Tibial artery (tissue), 4 donors: ENCODE measurements at regions not wholly inside any gene's neighbourhood (a gene's known extent, or its start where the extent isn't known, plus 50 kb on each side); places are given as distances from the start of the nearest gene placed in this dataset.

Source experiments
- DNase-seq, 2 donors: peaks; one replicate each; pipeline ENCODE4 v3.0.0-alpha.2; 2019
- H3K27ac ChIP-seq, 2 donors: fragments of 200-600 bp; sonication (generic) in 1 of 2; 1 replicate in 1 of 2; 2 replicates in 1 of 2; pipeline ENCODE4 v1.5.1; 2018 to 2019; ENCODE audit warnings: mild to moderate bottlenecking in 1 of 2
- H3K27me3 ChIP-seq, 2 donors: fragments of 200-600 bp; sonication (generic) in 1 of 2; one replicate each; pipeline versions ENCODE4 v1.5.1 to v1.6.0; 2016 to 2019
- H3K36me3 ChIP-seq, 3 donors: fragments of 200-600 bp; sonication (generic) in 2 of 3; one replicate each; pipeline ENCODE4 v1.5.1; 2016 to 2019; ENCODE audit warnings: mild to moderate bottlenecking in 2 of 3
- H3K4me1 ChIP-seq, 4 donors: fragments of 200-600 bp; sonication (generic) in 2 of 4; 1 replicate in 3 of 4; 2 replicates in 1 of 4; pipeline ENCODE4 v1.5.1; 2016 to 2019
- H3K4me3 ChIP-seq, 2 donors: fragments of 200-600 bp; sonication (generic) in 1 of 2; 1 replicate in 1 of 2; 2 replicates in 1 of 2; pipeline ENCODE4 v1.5.1; 2018 to 2019; ENCODE audit warnings: mild to moderate bottlenecking in 2 of 2
- H3K9me3 ChIP-seq, 3 donors: fragments of 200-600 bp; sonication (generic) in 1 of 3; one replicate each; pipeline ENCODE4 v1.5.1; 2016 to 2019
- CTCF ChIP-seq, 2 experiments: fragments of 200-600 bp in 1 of 2; fragments of 450-650 bp in 1 of 2; IDR thresholded peaks; one replicate each; pipeline ENCODE4 v1.5.1; 2017 to 2019; ENCODE audit warnings: antibody characterized with exemption in 2 of 2, mild to moderate bottlenecking in 1 of 2, moderate library complexity in 1 of 2
- intact Hi-C: fragments of 100-400 bp; cut with DNase I; formaldehyde crosslinking; loops from one replicate; pipeline ENCODE4 v1.15.0; 2023; ENCODE audit warnings: low total_unique reads

- Histone ChIP-seq H3K9me3 (peaks cover 0 to 9% (median 0%) of the 10 kb centered on the region in 3 donors), H3K36me3 (no peaks in the 10 kb centered on the region), H3K4me3 (no peak overlapping the region), H3K27me3 (no peaks in the 10 kb centered on the region), H3K4me1 (no peaks in the 10 kb centered on the region), H3K27ac (no peak overlapping the region)
- no peak for DNase-seq
- TF ChIP-seq CTCF (IDR thresholded peaks at IDR 0.05) = no peak
- intact Hi-C loops = no loop called here
Measured at GRCh38 chr13:95352486-95352885, 51.2 kb upstream of the ABCC4 start.

- Histone ChIP-seq H3K9me3 (peaks cover 0 to 9% (median 0%) of the 10 kb centered on the region in 3 donors), H3K4me3 (no peak overlapping the region), H3K27ac (no peak overlapping the region), H3K27me3 (no peaks in the 10 kb centered on the region), H3K4me1 (no peaks in the 10 kb centered on the region), H3K36me3 (no peaks in the 10 kb centered on the region)
- DNase-seq = no peak
- intact Hi-C loops = no loop called here
- no peak for TF ChIP-seq CTCF (IDR thresholded peaks at IDR 0.05)
Measured at GRCh38 chr13:95354156-95354555, 52.9 kb upstream of the ABCC4 start.

- Histone ChIP-seq H3K27ac (no peak overlapping the region), H3K36me3 (no peaks in the 10 kb centered on the region), H3K27me3 (no peaks in the 10 kb centered on the region), H3K4me1 (no peaks in the 10 kb centered on the region), H3K9me3 (peaks cover 0 to 9% (median 0%) of the 10 kb centered on the region in 3 donors), H3K4me3 (no peak overlapping the region)
- no peak for TF ChIP-seq CTCF (IDR thresholded peaks at IDR 0.05)
- DNase-seq = no peak
- intact Hi-C loops = no loop called here
Measured at GRCh38 chr13:95354680-95355487, 53.6 kb upstream of the ABCC4 start.

GRCh38 chr13:95355494-95355893 is 54.2 kb upstream of the ABCC4 start:
- peaks cover 0 to 9% (median 0%) of the 10 kb centered on the region in 3 donors for H3K9me3 ChIP-seq
- no peak overlapping the region for H3K4me3 ChIP-seq
- no peaks in the 10 kb centered on the region for H3K27me3 ChIP-seq
- no peak for TF ChIP-seq CTCF (IDR thresholded peaks at IDR 0.05)
- no peaks in the 10 kb centered on the region for H3K4me1 ChIP-seq
- no peaks in the 10 kb centered on the region for H3K36me3 ChIP-seq
- intact Hi-C loops = no loop called here
- H3K27ac ChIP-seq = no peak overlapping the region
- no peak for DNase-seq

- no peak for DNase-seq
- H3K4me1 ChIP-seq = no peaks in the 10 kb centered on the region
- H3K27me3 ChIP-seq = no peaks in the 10 kb centered on the region
- TF ChIP-seq CTCF (IDR thresholded peaks at IDR 0.05) = no peak
- no peak overlapping the region for H3K4me3 ChIP-seq
- H3K36me3 ChIP-seq = no peaks in the 10 kb centered on the region
- no peak overlapping the region for H3K27ac ChIP-seq
- peaks cover 0 to 9% (median 0%) of the 10 kb centered on the region in 3 donors for H3K9me3 ChIP-seq
- intact Hi-C loops = no loop called here
Measured at GRCh38 chr13:95356916-95357315, 55.7 kb upstream of the ABCC4 start.
